Calu3 (cell line): ENCODE measurements at regions not wholly inside any gene's neighbourhood (a gene's known extent, or its start where the extent isn't known, plus 50 kb on each side); places are given as distances from the start of the nearest gene placed in this dataset.

Source experiments
- BruUV-seq: library from RNA; stranded (reverse); fragments of 400-500 nt; replicated peaks from 2 replicates; lab custom pipeline; 2021; lab: Mats Ljungman, UMichigan
- CTCF ChIA-PET: fragments of 300-600 bp; sonication (Branson Sonifier 250); formaldehyde crosslinking; loops from one replicate; lab custom pipeline; 2022; ENCODE audit warnings: antibody characterized with exemption; lab: Charles Lee
- DNase-seq: peaks from one replicate; pipeline ENCODE4 v3.0.0; 2022
- H3K27ac Mint-ChIP-seq: one replicate; pipeline ENCODE4 v1.8.0; 2022; ENCODE audit warnings: mixed read lengths; ENCODE audit not compliant: unreplicated experiment
- H3K27me3 Mint-ChIP-seq: one replicate; pipeline ENCODE4 v1.8.0; 2022; ENCODE audit warnings: mixed read lengths; ENCODE audit not compliant: unreplicated experiment
- H3K36me3 Mint-ChIP-seq: one replicate; pipeline ENCODE4 v1.8.0; 2022; ENCODE audit warnings: mild to moderate bottlenecking, moderate library complexity, mixed read lengths; ENCODE audit not compliant: insufficient read depth, unreplicated experiment
- H3K4me1 Mint-ChIP-seq: one replicate; pipeline ENCODE4 v1.8.0; 2022; ENCODE audit warnings: mild to moderate bottlenecking, low read depth, mixed read lengths; ENCODE audit not compliant: unreplicated experiment
- H3K4me3 Mint-ChIP-seq: one replicate; pipeline ENCODE4 v1.8.0; 2022; ENCODE audit warnings: mild to moderate bottlenecking, low read depth, moderate library complexity, mixed read lengths; ENCODE audit not compliant: unreplicated experiment
- H3K9me3 Mint-ChIP-seq: one replicate; pipeline ENCODE4 v1.8.0; 2022; ENCODE audit warnings: low read depth, mixed read lengths; ENCODE audit not compliant: unreplicated experiment
- intact Hi-C: fragments of 100-400 bp; cut with micrococcal nuclease; formaldehyde crosslinking; loops from one replicate; pipeline ENCODE4 v1.10.0; 2022; ENCODE audit not compliant: unreplicated experiment
- TF ChIP-seq, protein P1 (sequence below): fragments of 200-600 bp; IDR thresholded peaks from one replicate; pipeline ENCODE4 v1.8.0; 2022; ENCODE audit warnings: antibody characterized with exemption; ENCODE audit not compliant: unreplicated experiment

DNA sequence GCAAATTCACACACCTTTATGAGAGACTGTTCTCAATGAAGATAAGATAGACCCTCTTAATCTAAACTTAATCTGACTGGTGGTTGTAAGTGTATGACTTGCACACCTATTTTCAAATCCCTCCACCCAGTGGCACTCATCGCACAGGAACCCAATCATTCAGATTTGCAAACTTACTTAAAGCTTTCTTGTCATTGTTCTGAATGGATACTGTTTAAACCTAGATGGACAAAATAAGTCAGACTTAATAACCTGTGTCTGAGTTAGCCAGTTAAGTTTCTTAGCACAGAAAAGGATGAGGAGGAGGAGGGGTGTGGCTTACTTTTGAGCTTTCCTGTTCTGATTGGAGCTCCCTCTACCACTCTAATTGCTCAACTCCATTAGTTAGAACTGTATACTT, 252.4 kb upstream of the CCNH start:
- no TSS peak for BruUV-seq
- no peak for DNase-seq
- intact Hi-C loops = loop anchor here (10.0 kb wide), 2 partner anchors 120 to 240 kb away; no protein-coding TSS in a partner anchor
- TF ChIP-seq, protein P1, sequence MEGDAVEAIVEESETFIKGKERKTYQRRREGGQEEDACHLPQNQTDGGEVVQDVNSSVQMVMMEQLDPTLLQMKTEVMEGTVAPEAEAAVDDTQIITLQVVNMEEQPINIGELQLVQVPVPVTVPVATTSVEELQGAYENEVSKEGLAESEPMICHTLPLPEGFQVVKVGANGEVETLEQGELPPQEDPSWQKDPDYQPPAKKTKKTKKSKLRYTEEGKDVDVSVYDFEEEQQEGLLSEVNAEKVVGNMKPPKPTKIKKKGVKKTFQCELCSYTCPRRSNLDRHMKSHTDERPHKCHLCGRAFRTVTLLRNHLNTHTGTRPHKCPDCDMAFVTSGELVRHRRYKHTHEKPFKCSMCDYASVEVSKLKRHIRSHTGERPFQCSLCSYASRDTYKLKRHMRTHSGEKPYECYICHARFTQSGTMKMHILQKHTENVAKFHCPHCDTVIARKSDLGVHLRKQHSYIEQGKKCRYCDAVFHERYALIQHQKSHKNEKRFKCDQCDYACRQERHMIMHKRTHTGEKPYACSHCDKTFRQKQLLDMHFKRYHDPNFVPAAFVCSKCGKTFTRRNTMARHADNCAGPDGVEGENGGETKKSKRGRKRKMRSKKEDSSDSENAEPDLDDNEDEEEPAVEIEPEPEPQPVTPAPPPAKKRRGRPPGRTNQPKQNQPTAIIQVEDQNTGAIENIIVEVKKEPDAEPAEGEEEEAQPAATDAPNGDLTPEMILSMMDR = no peak
- Mint-ChIP-seq H3K4me1 (no peaks in the 10 kb centered on the region), H3K9me3 (no peaks in the 10 kb centered on the region), H3K27me3 (no peaks in the 10 kb centered on the region), H3K4me3 (no peak overlapping the region), H3K36me3 (no peaks in the 10 kb centered on the region), H3K27ac (no peak overlapping the region)
- CTCF ChIA-PET = interaction anchor here (1.1 kb wide), 1 partner anchor 18 kb away, joined by 4 read pairs; no protein-coding TSS in a partner anchor

DNA sequence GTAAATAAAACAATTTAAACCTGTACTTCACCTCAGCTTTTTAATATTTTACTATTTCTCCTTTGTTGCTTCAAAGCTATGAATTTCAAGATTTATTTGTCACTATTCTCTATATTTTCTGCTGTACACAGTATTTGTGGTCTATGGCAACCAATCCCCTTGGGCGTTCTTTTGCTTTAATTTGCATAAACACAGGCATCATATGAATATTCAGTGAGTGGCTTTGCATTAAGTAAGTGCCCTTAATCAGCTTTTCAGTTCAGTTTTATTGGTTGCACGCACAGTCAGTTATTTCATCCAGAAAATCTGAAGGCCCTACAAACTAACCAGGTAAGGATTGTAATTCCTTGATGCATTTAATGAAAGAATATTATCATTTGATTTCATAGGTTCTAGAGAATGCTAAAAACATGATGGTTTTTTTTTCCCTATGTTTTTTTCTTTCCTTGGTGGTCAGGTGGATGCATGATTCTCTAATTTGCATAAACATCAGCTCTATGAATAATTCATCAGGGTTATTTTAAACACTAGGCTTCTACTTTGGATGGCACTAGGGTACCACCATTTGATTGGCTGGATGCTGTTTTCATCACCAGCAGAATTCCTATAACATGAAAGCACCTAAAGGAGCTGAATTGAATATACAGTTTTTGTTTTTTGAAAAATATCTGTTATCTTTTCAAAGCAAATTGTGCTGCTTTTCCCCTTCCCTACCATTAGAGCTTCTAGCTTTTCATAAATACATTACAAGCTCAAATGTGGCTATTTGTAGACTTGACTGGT, 249.2 kb upstream of the CCNH start:
- no peak for DNase-seq
- no peaks in the 10 kb centered on the region for H3K9me3 Mint-ChIP-seq
- no peaks in the 10 kb centered on the region for H3K27me3 Mint-ChIP-seq
- H3K36me3 Mint-ChIP-seq = no peaks in the 10 kb centered on the region
- TF ChIP-seq, protein P1 = no peak
- intact Hi-C loops = loop anchor here (10.0 kb wide), 2 partner anchors 117 to 237 kb away; no protein-coding TSS in a partner anchor
- CTCF ChIA-PET = interaction anchor here (0.6 to 0.7 kb wide), 2 partner anchors 11 to 1306 kb away, joined by 3 read pairs; no protein-coding TSS in a partner anchor
- H3K4me3 Mint-ChIP-seq = no peak overlapping the region
- no peaks in the 10 kb centered on the region for H3K4me1 Mint-ChIP-seq
- no TSS peak for BruUV-seq
- no peak overlapping the region for H3K27ac Mint-ChIP-seq

DNA sequence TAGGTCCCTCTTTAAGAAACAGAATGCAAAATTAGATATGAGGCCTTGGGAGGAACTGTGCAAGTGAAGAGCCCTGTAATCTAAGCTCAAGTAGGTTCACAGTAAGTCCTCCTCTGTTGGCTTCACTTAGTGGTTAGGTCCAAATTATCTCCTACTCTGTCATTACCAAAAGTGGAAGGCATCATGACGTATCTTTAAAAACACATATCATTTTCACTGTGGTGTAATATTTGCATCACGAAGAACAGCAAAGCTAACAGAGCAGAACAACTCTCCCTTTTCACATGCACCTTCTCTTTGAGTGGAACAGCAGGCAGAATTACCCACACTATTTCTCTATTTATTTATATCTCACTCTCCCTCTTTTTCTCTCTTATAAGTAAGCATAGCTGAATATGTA, 240.5 kb upstream of the CCNH start:
- Mint-ChIP-seq H3K4me1 (no peaks in the 10 kb centered on the region), H3K4me3 (no peak overlapping the region), H3K9me3 (no peaks in the 10 kb centered on the region), H3K27ac (no peak overlapping the region), H3K27me3 (no peaks in the 10 kb centered on the region), H3K36me3 (no peaks in the 10 kb centered on the region)
- TF ChIP-seq, protein P1 = no peak
- intact Hi-C loops = no loop called here
- BruUV-seq = no TSS peak
- DNase-seq = no peak
- CTCF ChIA-PET = interaction anchor here (0.7 kb wide), 1 partner anchor 115 kb away, joined by 4 read pairs; no protein-coding TSS in a partner anchor

DNA sequence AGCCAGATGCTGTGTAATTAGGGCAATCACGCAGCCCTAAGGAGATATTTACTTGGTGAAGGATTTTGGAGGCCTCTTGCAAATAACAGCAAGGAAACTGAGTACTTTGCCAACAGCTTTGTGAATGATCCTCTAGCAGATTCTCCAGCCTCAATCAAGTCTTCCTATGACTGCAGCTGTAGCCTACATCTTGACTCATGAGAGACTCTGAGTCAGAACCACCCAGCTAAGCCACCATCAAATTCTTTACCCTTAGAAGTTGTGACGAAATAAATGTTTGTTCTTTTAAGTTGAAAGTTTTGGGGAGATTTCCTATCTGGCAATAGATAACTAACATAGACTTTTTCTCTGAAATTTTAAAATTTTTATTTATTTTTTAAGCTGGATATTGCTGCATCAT, 237.6 kb upstream of the CCNH start:
- Mint-ChIP-seq H3K27ac (no peak overlapping the region), H3K4me1 (peaks cover under 1% of the 10 kb centered on the region), H3K9me3 (no peaks in the 10 kb centered on the region), H3K4me3 (no peak overlapping the region), H3K36me3 (no peaks in the 10 kb centered on the region), H3K27me3 (no peaks in the 10 kb centered on the region)
- DNase-seq = no peak
- intact Hi-C loops = no loop called here
- BruUV-seq = no TSS peak
- TF ChIP-seq, protein P1 = no peak
- CTCF ChIA-PET = interaction anchor here (0.6 to 0.9 kb wide), 2 partner anchors 12 to 1011 kb away, joined by 3 read pairs; no protein-coding TSS in a partner anchor
